ENCODE measurements at regions not wholly inside any gene's neighbourhood (a gene's known extent, or its start where the extent isn't known, plus 50 kb on each side); places are given as distances from the start of the nearest gene placed in this dataset.
"Not testable (repeated sequence)": the region's sequence is repeated elsewhere in the genome, so short reads cannot be mapped to it uniquely, and the experiment has no call there.

DNA sequence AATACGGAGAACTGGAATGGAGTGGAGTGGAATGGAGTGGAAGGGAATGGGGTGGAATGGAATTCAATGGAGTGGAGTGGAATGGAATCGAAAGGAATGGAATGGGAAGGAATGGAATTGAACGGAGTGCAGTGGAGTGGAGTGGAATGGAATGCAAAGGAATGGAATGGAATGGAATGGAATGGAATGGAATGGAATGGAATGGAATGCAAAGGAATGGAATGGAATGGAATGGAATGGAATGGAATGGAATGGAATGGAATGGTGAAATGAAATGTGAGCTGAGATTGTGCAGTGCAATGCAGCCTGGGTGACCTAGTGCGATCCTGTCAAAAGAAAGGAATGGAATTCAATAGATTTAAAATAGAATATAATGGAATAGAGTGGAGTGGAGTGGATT is 357.3 kb upstream of the WSB1 start:
- H3K36me3 ChIP-seq, H3K4me3 ChIP-seq: not testable (repeated sequence)
- H3K9me3 ChIP-seq = peaks cover 0 to 13% (median 0%) of the 10 kb centered on the region in 4 donors

GRCh38 chr17:26937750-26938322 is 356.1 kb upstream of the WSB1 start:
- H3K27ac ChIP-seq, DNase-seq, H3K4me1 ChIP-seq, H3K4me3 ChIP-seq, H3K36me3 ChIP-seq, H3K27me3 ChIP-seq: not testable (repeated sequence)
- H3K9me3 ChIP-seq = peaks cover 0 to 13% (median 0%) of the 10 kb centered on the region in 4 donors

More for the DNA sequence above, 357.3 kb upstream of the WSB1 start:
- H3K4me1 ChIP-seq, H3K27me3 ChIP-seq, H3K27ac ChIP-seq, DNase-seq: not testable (repeated sequence)

DNA sequence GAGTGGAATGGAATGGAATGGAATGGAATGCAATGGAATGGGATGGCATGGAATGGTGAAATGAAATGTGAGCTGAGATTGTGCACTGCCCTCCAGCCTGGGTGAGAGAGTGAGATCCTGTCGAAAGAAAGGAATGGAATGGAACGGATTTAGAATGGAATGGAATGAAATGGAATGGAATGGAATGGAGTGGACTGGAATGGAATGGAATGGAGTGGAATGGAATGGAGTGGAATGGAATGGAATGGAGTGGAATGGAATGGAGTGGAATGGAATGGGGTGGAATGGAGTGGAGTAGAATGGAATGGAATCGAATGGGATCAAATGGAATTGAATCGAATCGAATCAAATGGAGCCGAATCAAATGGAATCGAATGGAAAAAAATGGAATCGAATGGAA is 354.2 kb upstream of the WSB1 start:
- H3K27ac ChIP-seq, H3K27me3 ChIP-seq, DNase-seq, H3K4me3 ChIP-seq, H3K36me3 ChIP-seq, H3K4me1 ChIP-seq: not testable (repeated sequence)
- H3K9me3 ChIP-seq = peaks cover 0 to 13% (median 0%) of the 10 kb centered on the region in 4 donors

- H3K4me1 ChIP-seq, H3K27me3 ChIP-seq, H3K27ac ChIP-seq, H3K4me3 ChIP-seq, H3K36me3 ChIP-seq, DNase-seq: not testable (repeated sequence)
- H3K9me3 ChIP-seq = peaks cover 0 to 13% (median 0%) of the 10 kb centered on the region in 4 donors
Measured at GRCh38 chr17:26940587-26940986, 353.3 kb upstream of the WSB1 start.

DNA sequence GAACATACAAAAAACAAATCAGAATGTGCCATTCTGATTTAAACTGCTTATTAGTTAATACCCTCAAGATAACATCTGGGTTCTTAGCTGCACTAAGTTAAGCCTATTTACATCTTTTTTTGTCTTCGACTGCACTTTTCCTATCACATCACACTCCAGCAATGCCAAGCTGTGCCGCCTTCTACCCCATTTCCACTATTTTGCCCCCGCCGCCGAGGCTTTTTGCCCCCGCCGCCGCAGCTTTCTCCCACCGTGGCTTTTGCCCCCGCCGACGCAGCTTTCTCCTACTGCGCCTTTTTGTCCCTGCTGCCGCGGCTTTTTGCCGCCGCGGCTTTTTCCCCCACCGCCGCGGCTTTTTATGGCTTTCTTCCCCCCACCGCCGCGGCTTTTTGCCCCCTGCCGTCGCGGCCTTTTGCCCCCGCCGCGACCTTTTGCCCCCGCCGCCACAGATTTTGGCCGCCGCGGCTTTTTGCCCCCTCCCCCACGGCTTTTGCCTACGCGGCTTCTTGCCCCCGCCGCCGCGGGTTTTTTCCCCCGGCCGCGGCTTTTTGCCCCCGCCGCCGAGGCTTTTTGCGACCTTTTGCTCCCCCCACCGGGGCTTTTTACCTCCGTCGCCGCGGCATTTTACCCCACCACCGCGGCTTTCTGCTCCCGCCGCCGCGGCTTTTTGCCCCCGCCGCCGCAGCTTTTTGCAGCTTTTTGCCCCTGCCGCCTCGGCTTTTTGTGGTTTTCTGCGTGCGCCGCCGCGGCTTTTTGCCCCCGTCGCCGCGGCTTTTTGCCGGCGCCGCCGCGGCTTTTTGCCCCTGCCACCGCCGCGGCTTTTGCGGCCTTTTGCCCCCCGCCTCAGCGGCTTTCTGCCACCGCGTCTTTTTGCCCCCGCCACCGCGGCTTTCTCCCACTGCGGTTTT is 331.4 kb upstream of the WSB1 start:
- H3K27ac ChIP-seq = no peak overlapping the region
- no peaks in the 10 kb centered on the region for H3K36me3 ChIP-seq
- peaks cover 0 to 8% of the 10 kb centered on the region in 2 donors for H3K27me3 ChIP-seq
- no peak overlapping the region for H3K4me3 ChIP-seq
- H3K9me3 ChIP-seq = no peaks in the 10 kb centered on the region
- H3K4me1 ChIP-seq = no peaks in the 10 kb centered on the region
- no peak for DNase-seq
- TF ChIP-seq CTCF (IDR thresholded peaks at IDR 0.05) (no peak), POLR2A (IDR thresholded peaks at IDR 0.05) (no peak)

- Histone ChIP-seq H3K36me3 (no peaks in the 10 kb centered on the region), H3K27me3 (peaks cover 0 to 8% of the 10 kb centered on the region in 2 donors), H3K4me1 (no peaks in the 10 kb centered on the region), H3K9me3 (no peaks in the 10 kb centered on the region), H3K4me3 (no peak overlapping the region), H3K27ac (no peak overlapping the region)
- no peak for DNase-seq
- no peak for TF ChIP-seq CTCF (IDR thresholded peaks at IDR 0.05)
- no peak for TF ChIP-seq POLR2A (IDR thresholded peaks at IDR 0.05)
Measured at GRCh38 chr17:26963163-26963503, 330.8 kb upstream of the WSB1 start.

- not testable (repeated sequence) for H3K36me3 ChIP-seq, H3K4me1 ChIP-seq
Measured at GRCh38 chr17:26965898-26966624, 327.9 kb upstream of the WSB1 start.

DNA sequence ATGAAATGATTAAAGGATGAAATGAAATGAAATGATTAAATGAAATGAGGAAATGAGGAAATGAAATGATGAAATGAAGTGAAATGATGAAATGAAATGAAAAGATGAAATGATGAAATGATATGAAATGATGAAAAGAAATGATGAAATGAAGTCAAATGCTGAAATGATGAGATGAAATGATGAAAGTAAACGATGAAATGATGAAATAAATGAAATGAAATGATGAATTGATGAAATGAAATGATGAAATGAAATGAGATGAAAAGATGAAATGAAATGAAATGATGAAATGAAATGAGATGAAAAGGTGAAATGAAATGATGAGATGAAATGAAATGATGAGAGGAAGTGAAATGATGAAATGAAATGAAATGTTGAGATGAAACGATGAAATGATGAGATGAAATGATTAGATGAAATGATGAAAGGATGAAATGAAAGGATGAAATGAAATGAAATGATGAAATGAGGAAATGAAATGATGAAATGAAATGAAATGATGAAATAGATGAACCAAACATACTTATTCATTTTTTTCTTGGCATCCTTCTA is 327.2 kb upstream of the WSB1 start:
- H3K4me3 ChIP-seq, H3K9me3 ChIP-seq, H3K27ac ChIP-seq: not testable (repeated sequence)

More at GRCh38 chr17:26965898-26966624, 327.9 kb upstream of the WSB1 start:
- not testable (repeated sequence) for H3K4me3 ChIP-seq, DNase-seq, H3K27ac ChIP-seq, H3K9me3 ChIP-seq, H3K27me3 ChIP-seq

DNA sequence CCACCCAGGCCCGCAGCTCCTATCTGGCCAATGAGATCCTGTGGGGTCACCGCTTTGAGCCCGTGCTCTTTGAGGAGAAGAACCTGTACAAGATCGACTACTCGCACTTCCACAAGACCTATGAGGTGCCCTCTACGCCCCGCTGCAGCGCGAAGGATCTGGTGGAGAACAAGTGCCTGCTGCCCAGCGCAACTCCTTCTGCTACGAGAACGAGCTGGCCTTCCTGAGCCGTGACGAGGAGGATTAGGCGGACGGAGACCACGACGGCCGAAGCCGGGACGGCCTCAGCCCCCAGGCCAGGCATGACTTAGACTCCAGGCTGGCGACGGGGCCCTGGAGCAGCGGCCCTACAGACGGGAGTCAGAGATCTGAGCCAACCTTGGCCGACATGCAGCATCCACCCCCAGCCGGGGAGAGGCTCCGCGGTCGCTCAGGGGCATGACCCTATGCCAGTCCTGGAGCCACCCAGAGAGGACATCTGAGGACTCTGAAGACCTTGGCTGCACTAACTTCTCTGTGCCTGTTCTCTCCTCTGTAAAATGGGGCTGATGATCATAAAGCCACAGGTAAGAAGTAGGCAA is 312.0 kb upstream of the WSB1 start:
- not testable (repeated sequence) for H3K4me1 ChIP-seq, H3K9me3 ChIP-seq, H3K27ac ChIP-seq, H3K36me3 ChIP-seq, DNase-seq, H3K4me3 ChIP-seq, H3K27me3 ChIP-seq

More for the DNA sequence above, 327.2 kb upstream of the WSB1 start:
- H3K4me1 ChIP-seq, H3K36me3 ChIP-seq, H3K27me3 ChIP-seq, DNase-seq: not testable (repeated sequence)

DNA sequence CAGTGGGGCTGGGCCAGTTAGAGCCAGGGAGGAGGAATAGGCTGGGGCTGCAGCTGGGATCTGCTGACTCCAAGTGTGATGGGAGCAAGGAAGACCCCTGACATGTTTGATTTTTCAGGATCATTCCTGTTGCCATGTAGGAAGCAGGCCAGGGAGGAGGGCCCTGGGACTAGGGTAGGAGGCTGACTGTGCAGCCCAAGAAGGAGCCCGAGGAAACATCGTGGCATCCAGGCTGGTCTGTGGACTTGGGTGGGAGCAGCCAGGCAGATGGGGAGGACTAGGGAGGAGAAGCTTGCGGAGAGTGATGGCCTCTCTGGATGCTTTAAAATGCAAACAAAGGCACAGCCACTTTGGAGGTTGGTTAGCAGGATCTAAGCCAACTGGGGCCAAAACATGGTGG is 311.4 kb upstream of the WSB1 start:
- not testable (repeated sequence) for H3K9me3 ChIP-seq, H3K36me3 ChIP-seq, H3K27ac ChIP-seq, H3K4me1 ChIP-seq, H3K27me3 ChIP-seq, H3K4me3 ChIP-seq, DNase-seq

GRCh38 chr17:26987851-26988250 is 306.1 kb upstream of the WSB1 start:
- H3K27ac ChIP-seq, H3K4me1 ChIP-seq, H3K27me3 ChIP-seq, H3K4me3 ChIP-seq, H3K9me3 ChIP-seq, DNase-seq, H3K36me3 ChIP-seq: not testable (repeated sequence)

- H3K27ac ChIP-seq, H3K9me3 ChIP-seq, H3K27me3 ChIP-seq, DNase-seq, H3K4me3 ChIP-seq, H3K4me1 ChIP-seq, H3K36me3 ChIP-seq: not testable (repeated sequence)
Measured at GRCh38 chr17:26994648-26995047, 299.3 kb upstream of the WSB1 start.

Data from Peyer's patch (tissue), 4 donors.